CD14-positive monocyte (primary cell): ENCODE measurements at regions not wholly inside any gene's neighbourhood (a gene's known extent, or its start where the extent isn't known, plus 50 kb on each side); places are given as distances from the start of the nearest gene placed in this dataset.

Source experiments
- DNase-seq, 3 donors: peaks; one replicate each; pipeline ENCODE4 v3.0.0-alpha.2; 2011 to 2022
- H2AFZ ChIP-seq: 2 replicates; pipeline ENCODE4 v1.6.0; 2012; ENCODE audit warnings: mild to moderate bottlenecking, low read depth, low read length, inconsistent platforms; ENCODE audit not compliant: insufficient read depth, poor library complexity, severe bottlenecking
- H3K27ac ChIP-seq, 2 donors: 1 replicate in 1 of 2; 2 replicates in 1 of 2; pipeline ENCODE4 v1.5.1; 2012 to 2013; ENCODE audit warnings: low read length in 2 of 2, control low read depth in 1 of 2, inconsistent platforms in 1 of 2, low read depth in 1 of 2, mild to moderate bottlenecking in 1 of 2
- H3K27me3 ChIP-seq, 2 donors: one replicate each; pipeline versions ENCODE4 v1.6.0 to v1.6.1; 2011 to 2013; ENCODE audit warnings: low read length in 2 of 2; ENCODE audit not compliant: control insufficient read depth in 2 of 2, insufficient read depth in 2 of 2
- H3K36me3 ChIP-seq, 2 donors: replicated peaks in 1 of 2; 1 replicate in 1 of 2; 2 replicates in 1 of 2; pipeline versions ENCODE4 v1.5.1 to v1.6.1; 2012 to 2013; ENCODE audit warnings: low read length in 2 of 2, control low read depth in 1 of 2, inconsistent platforms in 1 of 2, mild to moderate bottlenecking in 1 of 2; ENCODE audit not compliant: insufficient read depth in 2 of 2, control insufficient read depth in 1 of 2
- H3K4me1 ChIP-seq, 2 donors: 1 replicate in 1 of 2; 2 replicates in 1 of 2; pipeline versions ENCODE4 v1.5.1 to v1.6.1; 2012 to 2013; ENCODE audit warnings: low read length in 2 of 2, control low read depth in 1 of 2, inconsistent platforms in 1 of 2, mild to moderate bottlenecking in 1 of 2, moderate library complexity in 1 of 2; ENCODE audit not compliant: insufficient read depth in 2 of 2, control insufficient read depth in 1 of 2
- H3K4me2 ChIP-seq: replicated peaks from 2 replicates; pipeline ENCODE3; 2012; ENCODE audit warnings: low read length, moderate library complexity, mild to moderate bottlenecking; ENCODE audit not compliant: poor library complexity, severe bottlenecking; ENCODE audit errors: extremely low read depth
- H3K4me3 ChIP-seq, 3 experiments: fragments of 200-600 bp in 1 of 3; sonication (generic) in 1 of 3; replicated peaks in 1 of 3; 1 replicate in 2 of 3; 2 replicates in 1 of 3; pipeline ENCODE4 v1.5.1; 2011 to 2013; ENCODE audit warnings: low read length in 3 of 3, mild to moderate bottlenecking in 3 of 3, control low read depth in 2 of 3, low read depth in 2 of 3, inconsistent platforms in 1 of 3, moderate library complexity in 1 of 3
- H3K79me2 ChIP-seq: 2 replicates; pipeline ENCODE4 v1.6.0; 2012; ENCODE audit warnings: mild to moderate bottlenecking, control low read depth, inconsistent platforms, low read length, moderate library complexity; ENCODE audit not compliant: insufficient read depth
- H3K9ac ChIP-seq: 2 replicates; pipeline ENCODE4 v1.6.0; 2017; ENCODE audit warnings: low read length, mild to moderate bottlenecking; ENCODE audit not compliant: insufficient read depth, poor library complexity, severe bottlenecking
- H3K9me3 ChIP-seq, 2 donors: replicated peaks in 1 of 2; 1 replicate in 1 of 2; 2 replicates in 1 of 2; pipeline versions ENCODE4 v1.5.1 to v1.6.1; 2012 to 2013; ENCODE audit warnings: low read length in 2 of 2, control low read depth in 1 of 2; ENCODE audit not compliant: control insufficient read depth in 1 of 2, insufficient read depth in 1 of 2
- H4K20me1 ChIP-seq: 2 replicates; pipeline ENCODE4 v1.6.0; 2012; ENCODE audit warnings: mild to moderate bottlenecking, low read length, control low read depth, moderate library complexity; ENCODE audit not compliant: insufficient read depth
- H3K27ac Mint-ChIP-seq, 7 donors: one replicate each; pipeline ENCODE4 v1.8.0; 2020; ENCODE audit warnings: mild to moderate bottlenecking in 7 of 7, mixed read lengths in 7 of 7, moderate library complexity in 6 of 7, inconsistent platforms in 2 of 7
- H3K27me3 Mint-ChIP-seq, 3 donors: one replicate each; pipeline ENCODE4 v1.8.0; 2021 to 2022; ENCODE audit warnings: low read depth in 3 of 3, mild to moderate bottlenecking in 3 of 3, mixed read lengths in 3 of 3, moderate library complexity in 3 of 3, inconsistent platforms in 1 of 3
- H3K36me3 Mint-ChIP-seq, 2 donors: one replicate each; pipeline ENCODE4 v1.8.0; 2020; ENCODE audit warnings: mixed read lengths in 2 of 2, inconsistent platforms in 1 of 2, mild to moderate bottlenecking in 1 of 2
- H3K4me1 Mint-ChIP-seq: one replicate; pipeline ENCODE4 v1.8.0; 2020; ENCODE audit warnings: mild to moderate bottlenecking, mixed read lengths
- H3K4me3 Mint-ChIP-seq, 2 donors: one replicate each; pipeline ENCODE4 v1.8.0; 2020; ENCODE audit warnings: mild to moderate bottlenecking in 2 of 2, mixed read lengths in 2 of 2, moderate library complexity in 1 of 2
- H3K9me3 Mint-ChIP-seq, 7 donors: one replicate each; pipeline ENCODE4 v1.8.0; 2020 to 2022; ENCODE audit warnings: mixed read lengths in 7 of 7, mild to moderate bottlenecking in 6 of 7, moderate library complexity in 6 of 7, inconsistent platforms in 2 of 7
- CTCF ChIP-seq: fragments of 200-600 bp; IDR thresholded peaks from one replicate; pipeline ENCODE4 v1.8.0; 2022; ENCODE audit warnings: antibody characterized with exemption, mild to moderate bottlenecking
- WGBS: methylation state at CpG from one replicate; pipeline ENCODE4 v1.1.5; 2013; ENCODE audit warnings: missing lambda C conversion rate; ENCODE audit not compliant: insufficient coverage; 5-methylcytosine and 5-hydroxymethylcytosine counted together
- intact Hi-C, 2 donors: fragments of 100-400 bp; cut with micrococcal nuclease; formaldehyde crosslinking; loops; one replicate each; pipeline versions ENCODE4 v1.15.0 to v1.15.1; 2023

GRCh38 chr17:70994194-70994593, 824.9 kb downstream of the KCNJ2 start:
- DNase-seq = no peak
- Mint-ChIP-seq H3K4me1 (no peaks in the 10 kb centered on the region), H3K4me3 (no peak overlapping the region), H3K9me3 (peaks cover 5 to 20% (median 14%) of the 10 kb centered on the region in 7 donors), H3K27ac (no peak overlapping the region), H3K27me3 (peaks cover 0 to 1% (median 1%) of the 10 kb centered on the region in 3 donors), H3K36me3 (no peaks in the 10 kb centered on the region)
- no peak overlapping the region for H2AFZ ChIP-seq
- TF ChIP-seq CTCF = no peak
- intact Hi-C loops = no loop called here
- no peak overlapping the region for H3K27ac ChIP-seq
- H3K4me2 ChIP-seq = no peak overlapping the region
- H3K27me3 ChIP-seq = no peaks in the 10 kb centered on the region
- H3K9me3 ChIP-seq = peaks cover 4 to 14% of the 10 kb centered on the region in 2 donors
- no peaks in the 10 kb centered on the region for H3K4me1 ChIP-seq
- no peak overlapping the region for H3K9ac ChIP-seq
- H3K79me2 ChIP-seq = no peaks in the 10 kb centered on the region
- H3K36me3 ChIP-seq = no peaks in the 10 kb centered on the region
- H3K4me3 ChIP-seq = no peak overlapping the region
- H4K20me1 ChIP-seq = no peaks in the 10 kb centered on the region
- WGBS = no CpG with 5 or more reads among the region's 2 CpGs

- Histone ChIP-seq H3K4me2 (no peak overlapping the region), H3K4me1 (no peaks in the 10 kb centered on the region), H3K27me3 (no peaks in the 10 kb centered on the region), H2AFZ (no peak overlapping the region), H3K9ac (no peak overlapping the region), H3K79me2 (no peaks in the 10 kb centered on the region), H3K36me3 (no peaks in the 10 kb centered on the region), H3K9me3 (peaks cover 4 to 14% of the 10 kb centered on the region in 2 donors), H3K4me3 (no peak overlapping the region), H3K27ac (no peak overlapping the region), H4K20me1 (no peaks in the 10 kb centered on the region)
- intact Hi-C loops = no loop called here
- H3K4me1 Mint-ChIP-seq = no peaks in the 10 kb centered on the region
- peaks cover 5 to 20% (median 13%) of the 10 kb centered on the region in 7 donors for H3K9me3 Mint-ChIP-seq
- H3K4me3 Mint-ChIP-seq = no peak overlapping the region
- no peak for DNase-seq
- peaks cover 0 to 1% (median 1%) of the 10 kb centered on the region in 3 donors for H3K27me3 Mint-ChIP-seq
- no peak for TF ChIP-seq CTCF
- no peaks in the 10 kb centered on the region for H3K36me3 Mint-ChIP-seq
- peak overlapping the region in 1 of 7 donors; percentile 16 for H3K27ac Mint-ChIP-seq
These were observed 826.7 kb downstream of the KCNJ2 start for GRCh38 chr17:70995997-70996396.
